ENCODE measurements at regions not wholly inside any gene's neighbourhood (a gene's known extent, or its start where the extent isn't known, plus 50 kb on each side); places are given as distances from the start of the nearest gene placed in this dataset.

DNA sequence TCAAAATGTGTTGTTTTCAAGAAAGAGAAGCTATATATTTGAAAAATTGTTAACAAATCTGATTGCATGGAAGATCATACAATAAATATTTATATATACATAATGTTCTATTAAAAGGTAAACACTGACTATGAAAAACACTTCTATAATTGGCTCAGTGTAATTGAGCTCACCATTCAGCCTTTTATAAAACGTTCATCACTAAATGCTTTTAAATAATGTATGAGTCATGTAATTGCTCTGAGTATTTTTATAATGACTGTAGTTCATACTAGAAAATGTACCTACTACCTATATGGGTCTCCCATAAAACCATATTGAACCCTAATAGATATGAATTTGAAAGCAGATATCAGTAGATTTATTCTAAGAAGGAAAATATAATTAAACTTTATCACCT lies 240.4 kb upstream of the MGAT4C start:
- TF ChIP-seq, protein P1, sequence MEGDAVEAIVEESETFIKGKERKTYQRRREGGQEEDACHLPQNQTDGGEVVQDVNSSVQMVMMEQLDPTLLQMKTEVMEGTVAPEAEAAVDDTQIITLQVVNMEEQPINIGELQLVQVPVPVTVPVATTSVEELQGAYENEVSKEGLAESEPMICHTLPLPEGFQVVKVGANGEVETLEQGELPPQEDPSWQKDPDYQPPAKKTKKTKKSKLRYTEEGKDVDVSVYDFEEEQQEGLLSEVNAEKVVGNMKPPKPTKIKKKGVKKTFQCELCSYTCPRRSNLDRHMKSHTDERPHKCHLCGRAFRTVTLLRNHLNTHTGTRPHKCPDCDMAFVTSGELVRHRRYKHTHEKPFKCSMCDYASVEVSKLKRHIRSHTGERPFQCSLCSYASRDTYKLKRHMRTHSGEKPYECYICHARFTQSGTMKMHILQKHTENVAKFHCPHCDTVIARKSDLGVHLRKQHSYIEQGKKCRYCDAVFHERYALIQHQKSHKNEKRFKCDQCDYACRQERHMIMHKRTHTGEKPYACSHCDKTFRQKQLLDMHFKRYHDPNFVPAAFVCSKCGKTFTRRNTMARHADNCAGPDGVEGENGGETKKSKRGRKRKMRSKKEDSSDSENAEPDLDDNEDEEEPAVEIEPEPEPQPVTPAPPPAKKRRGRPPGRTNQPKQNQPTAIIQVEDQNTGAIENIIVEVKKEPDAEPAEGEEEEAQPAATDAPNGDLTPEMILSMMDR (IDR thresholded peaks at IDR 0.05), result no peak
- intact Hi-C loops (cut with DNase I), result no loop called here
- H3K36me3 ChIP-seq, result no peaks in the 10 kb centered on the region
- no peaks in the 10 kb centered on the region for H3K4me1 ChIP-seq
- H3K27ac ChIP-seq, result no peak overlapping the region
- DNase-seq (no peak), ATAC-seq (no peak)
- no peak overlapping the region for H3K4me3 ChIP-seq
- no peaks in the 10 kb centered on the region for H3K27me3 ChIP-seq (ENCODE audit: low read depth)
- no peaks in the 10 kb centered on the region for H3K9me3 ChIP-seq

DNA sequence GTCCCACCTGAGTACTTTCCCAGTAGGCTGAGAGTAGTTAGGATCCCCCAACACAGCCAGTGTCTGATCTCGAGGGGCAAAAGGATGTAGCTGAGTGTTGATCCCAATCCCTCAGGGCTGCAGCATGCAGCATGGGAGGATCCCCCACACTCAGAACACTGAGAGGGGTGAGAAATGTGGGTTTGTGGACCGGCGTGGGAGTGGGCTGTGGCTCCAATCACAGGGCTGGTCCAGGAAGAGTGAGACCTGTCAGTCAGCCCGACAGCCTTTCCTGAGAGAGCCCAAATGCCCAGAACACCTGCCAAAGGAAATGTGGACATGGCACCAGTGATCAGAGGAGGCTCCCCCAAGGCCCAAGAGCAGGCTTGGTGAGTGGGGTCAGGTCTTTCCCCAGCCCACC lies 228.3 kb upstream of the MGAT4C start:
- intact Hi-C loops (cut with DNase I), result no loop called here
- Histone ChIP-seq H3K27me3 (ENCODE audit: low read depth) (no peaks in the 10 kb centered on the region), H3K4me1 (no peaks in the 10 kb centered on the region), H3K9me3 (no peaks in the 10 kb centered on the region), H3K4me3 (no peak overlapping the region), H3K36me3 (no peaks in the 10 kb centered on the region), H3K27ac (no peak overlapping the region)
- ATAC-seq, result no peak
- DNase-seq, result no peak
- TF ChIP-seq, protein P1 (IDR thresholded peaks at IDR 0.05), result no peak

DNA sequence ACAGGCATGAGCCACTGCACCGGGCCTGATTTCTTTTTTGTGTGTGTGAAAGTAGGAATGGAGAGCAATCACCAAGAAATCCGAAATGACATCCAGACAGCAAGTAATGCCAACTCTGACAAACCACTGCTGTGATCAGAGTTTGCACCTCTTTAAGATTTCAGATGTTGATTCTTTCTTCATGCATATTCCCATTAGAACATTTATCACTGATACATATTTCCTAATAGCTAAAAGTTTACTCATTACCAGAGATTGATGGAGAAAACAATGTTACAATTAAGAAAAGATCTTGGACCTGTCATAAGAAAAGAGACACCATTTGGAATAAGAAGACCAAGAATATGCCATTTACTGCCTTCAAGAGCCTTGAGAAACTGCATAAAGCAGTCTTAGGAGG lies 217.0 kb upstream of the MGAT4C start:
- intact Hi-C loops (cut with DNase I), result no loop called here
- Histone ChIP-seq H3K36me3 (no peaks in the 10 kb centered on the region), H3K9me3 (no peaks in the 10 kb centered on the region), H3K27me3 (ENCODE audit: low read depth) (no peaks in the 10 kb centered on the region), H3K27ac (no peak overlapping the region), H3K4me1 (no peaks in the 10 kb centered on the region), H3K4me3 (no peak overlapping the region)
- DNase-seq (no peak), ATAC-seq (no peak)
- TF ChIP-seq, protein P1 (IDR thresholded peaks at IDR 0.05), result no peak

DNA sequence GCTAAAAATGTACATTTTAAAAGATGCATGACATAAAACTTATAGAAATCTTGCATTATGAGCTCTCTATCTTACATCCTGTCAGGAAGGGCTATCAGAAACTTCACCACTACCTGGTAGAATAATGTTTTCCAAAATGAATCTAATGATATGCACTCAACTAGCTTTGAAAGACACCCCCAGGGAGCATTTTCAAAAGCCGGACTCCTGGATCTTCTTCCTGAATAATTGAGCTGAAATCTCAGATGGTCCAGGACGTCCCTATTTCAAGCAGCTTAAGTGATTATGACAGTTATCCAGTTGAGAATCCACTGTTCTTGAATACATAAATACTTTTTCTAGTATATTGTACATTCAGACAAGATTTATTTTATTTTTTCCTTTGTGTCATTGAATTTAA lies 200.6 kb upstream of the MGAT4C start:
- no peak overlapping the region for H3K27ac ChIP-seq
- DNase-seq, result no peak
- ATAC-seq, result no peak
- TF ChIP-seq, protein P1 (IDR thresholded peaks at IDR 0.05), result no peak
- no peaks in the 10 kb centered on the region for H3K27me3 ChIP-seq (ENCODE audit: low read depth)
- intact Hi-C loops (cut with DNase I), result no loop called here
- no peak overlapping the region for H3K4me3 ChIP-seq
- H3K4me1 ChIP-seq, result no peaks in the 10 kb centered on the region
- H3K36me3 ChIP-seq, result no peaks in the 10 kb centered on the region
- H3K9me3 ChIP-seq, result no peaks in the 10 kb centered on the region

DNA sequence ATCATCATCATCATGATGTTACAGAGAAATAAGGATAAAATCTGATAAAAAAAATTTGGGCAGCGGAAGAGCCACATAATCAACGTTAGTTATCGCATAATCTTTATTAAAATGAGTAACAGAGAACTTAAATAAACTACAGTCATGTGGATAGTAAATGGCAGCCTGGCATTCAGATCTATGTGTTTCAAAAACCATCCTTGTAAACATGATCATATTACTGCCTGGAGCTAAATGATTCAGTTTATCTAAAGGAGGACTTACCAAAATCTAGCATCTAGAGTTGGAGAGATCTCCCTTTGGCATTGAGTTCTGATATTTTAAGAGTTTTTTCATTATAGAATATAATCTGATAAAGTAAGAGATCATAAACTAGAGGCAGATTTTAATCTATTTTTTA lies 200.1 kb upstream of the MGAT4C start:
- TF ChIP-seq, protein P1 (IDR thresholded peaks at IDR 0.05), result no peak
- ATAC-seq (no peak), DNase-seq (no peak)
- no peaks in the 10 kb centered on the region for H3K4me1 ChIP-seq
- no peaks in the 10 kb centered on the region for H3K27me3 ChIP-seq (ENCODE audit: low read depth)
- intact Hi-C loops (cut with DNase I), result no loop called here
- H3K36me3 ChIP-seq, result no peaks in the 10 kb centered on the region
- H3K4me3 ChIP-seq, result no peak overlapping the region
- no peak overlapping the region for H3K27ac ChIP-seq
- H3K9me3 ChIP-seq, result no peaks in the 10 kb centered on the region

DNA sequence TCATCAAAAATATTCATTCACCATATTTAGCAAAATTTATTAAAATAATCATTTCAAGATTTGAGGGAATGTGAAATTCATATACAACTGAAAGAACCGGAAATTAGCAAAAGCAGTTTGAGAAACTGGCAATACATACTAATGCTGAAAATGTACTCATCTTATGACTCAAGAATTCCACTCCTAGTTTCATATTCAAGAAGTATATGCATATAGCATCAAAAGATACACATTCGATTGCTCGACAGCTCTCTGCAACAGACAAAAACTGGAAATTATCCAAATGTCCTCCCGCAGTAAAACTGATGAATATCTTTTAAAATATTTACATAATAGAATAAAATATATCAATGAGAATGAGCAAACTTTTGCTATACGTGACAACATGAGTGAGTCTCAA lies 189.2 kb upstream of the MGAT4C start:
- no peak for DNase-seq

More for the DNA sequence above, 189.2 kb upstream of the MGAT4C start:
- Histone ChIP-seq H3K27me3 (ENCODE audit: low read depth) (no peaks in the 10 kb centered on the region), H3K4me3 (no peak overlapping the region), H3K36me3 (no peaks in the 10 kb centered on the region), H3K9me3 (no peaks in the 10 kb centered on the region), H3K27ac (no peak overlapping the region), H3K4me1 (no peaks in the 10 kb centered on the region)
- intact Hi-C loops (cut with DNase I), result no loop called here
- TF ChIP-seq, protein P1 (IDR thresholded peaks at IDR 0.05), result no peak
- ATAC-seq, result no peak
